ENCODE measurements at regions not wholly inside any gene's neighbourhood (a gene's known extent, or its start where the extent isn't known, plus 50 kb on each side); places are given as distances from the start of the nearest gene placed in this dataset.

DNA sequence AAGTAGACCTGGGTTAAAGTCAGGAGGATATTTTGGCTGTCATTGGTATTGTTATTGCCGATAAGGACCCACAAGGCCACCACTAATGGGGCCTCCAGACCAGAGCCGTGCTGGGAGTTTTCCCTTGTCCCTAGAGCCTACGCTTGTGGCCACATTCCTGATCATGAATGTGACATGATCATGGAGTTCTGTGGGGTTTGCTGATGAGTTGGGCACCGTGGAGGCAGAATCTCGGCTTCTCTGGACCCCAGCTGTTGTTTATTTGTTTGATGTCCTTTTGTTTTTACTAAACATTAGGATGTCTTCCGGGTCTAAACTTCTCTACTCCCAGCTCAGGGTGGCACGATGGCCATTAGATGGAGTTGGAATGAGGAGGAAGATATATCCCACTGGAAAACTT lies 74.9 kb upstream of the TMPRSS2 start:
- TF ChIP-seq, protein P1, sequence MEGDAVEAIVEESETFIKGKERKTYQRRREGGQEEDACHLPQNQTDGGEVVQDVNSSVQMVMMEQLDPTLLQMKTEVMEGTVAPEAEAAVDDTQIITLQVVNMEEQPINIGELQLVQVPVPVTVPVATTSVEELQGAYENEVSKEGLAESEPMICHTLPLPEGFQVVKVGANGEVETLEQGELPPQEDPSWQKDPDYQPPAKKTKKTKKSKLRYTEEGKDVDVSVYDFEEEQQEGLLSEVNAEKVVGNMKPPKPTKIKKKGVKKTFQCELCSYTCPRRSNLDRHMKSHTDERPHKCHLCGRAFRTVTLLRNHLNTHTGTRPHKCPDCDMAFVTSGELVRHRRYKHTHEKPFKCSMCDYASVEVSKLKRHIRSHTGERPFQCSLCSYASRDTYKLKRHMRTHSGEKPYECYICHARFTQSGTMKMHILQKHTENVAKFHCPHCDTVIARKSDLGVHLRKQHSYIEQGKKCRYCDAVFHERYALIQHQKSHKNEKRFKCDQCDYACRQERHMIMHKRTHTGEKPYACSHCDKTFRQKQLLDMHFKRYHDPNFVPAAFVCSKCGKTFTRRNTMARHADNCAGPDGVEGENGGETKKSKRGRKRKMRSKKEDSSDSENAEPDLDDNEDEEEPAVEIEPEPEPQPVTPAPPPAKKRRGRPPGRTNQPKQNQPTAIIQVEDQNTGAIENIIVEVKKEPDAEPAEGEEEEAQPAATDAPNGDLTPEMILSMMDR (IDR thresholded peaks at IDR 0.05; ENCODE audit: low read depth, low read length) = no peak
- no peak overlapping the region for H3K4me3 ChIP-seq (ENCODE audit: low read depth, low read length)
- DNase-seq (ENCODE audit: low read depth, low spot score) = no peak
- in situ Hi-C loops (cut with HindIII; ENCODE audit: low sequenced_read_pairs) = no loop called here

DNA sequence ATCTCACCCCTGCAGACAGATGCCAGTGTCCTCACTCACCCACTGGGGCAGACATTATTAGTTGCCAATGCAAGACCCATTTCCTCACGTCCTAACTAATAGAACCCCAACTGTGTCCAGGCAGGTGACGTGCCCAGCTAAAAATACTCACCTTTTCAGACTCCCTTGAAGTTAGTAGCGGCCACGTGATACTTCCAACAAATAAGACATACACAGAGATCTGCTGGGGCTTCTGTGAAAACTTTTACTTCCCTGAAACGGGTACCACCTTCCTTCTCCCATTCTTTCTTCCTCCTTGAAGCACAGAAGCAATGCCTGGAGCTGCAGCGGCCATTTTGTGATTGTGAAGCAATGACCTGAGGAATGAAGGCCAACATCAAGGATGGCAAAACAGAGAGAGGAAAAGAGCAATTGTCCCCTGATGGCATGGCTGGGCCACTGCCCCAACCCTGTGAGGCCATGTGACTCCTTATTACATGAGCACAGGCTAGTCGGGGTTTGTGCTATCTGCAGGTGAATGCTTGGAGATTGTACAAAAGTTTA lies 74.4 kb upstream of the TMPRSS2 start:
- DNase-seq (ENCODE audit: low read depth, low spot score) = no peak
- TF ChIP-seq, protein P1 (IDR thresholded peaks at IDR 0.05; ENCODE audit: low read depth, low read length) = no peak
- in situ Hi-C loops (cut with HindIII; ENCODE audit: low sequenced_read_pairs) = no loop called here
- H3K4me3 ChIP-seq (ENCODE audit: low read depth, low read length) = no peak overlapping the region

DNA sequence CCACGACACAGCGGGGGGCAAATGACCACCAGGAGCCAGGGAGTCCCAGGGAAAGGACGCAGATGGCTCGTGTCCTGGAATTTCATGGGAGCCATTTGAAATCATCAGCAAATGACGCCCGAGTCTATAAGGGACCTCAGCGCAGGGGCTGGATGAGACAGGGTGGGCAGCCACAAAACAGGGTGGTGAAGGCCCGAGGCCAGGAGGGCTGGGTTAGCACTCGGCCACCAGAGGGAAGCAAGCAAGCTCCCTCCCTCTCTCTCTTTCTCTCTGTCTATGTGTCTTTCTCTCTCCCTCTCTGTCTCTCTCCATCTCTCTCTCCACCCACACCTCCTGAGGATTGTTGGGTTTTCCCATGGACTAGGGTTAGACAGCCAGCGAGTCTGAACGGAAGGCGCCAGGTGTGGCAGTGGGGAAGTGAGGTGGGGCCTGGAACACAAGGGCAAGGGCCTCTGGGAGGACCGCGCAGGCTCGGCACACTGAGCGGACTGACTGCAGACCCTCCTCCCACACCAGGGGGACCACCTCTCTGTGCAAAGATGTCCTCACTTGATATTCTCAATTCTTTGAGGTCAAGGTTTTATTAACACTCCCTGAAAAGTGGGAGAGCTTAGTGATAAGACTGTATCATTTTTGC lies 73.8 kb upstream of the TMPRSS2 start:
- TF ChIP-seq, protein P1 (IDR thresholded peaks at IDR 0.05; ENCODE audit: low read depth, low read length) = no peak
- no peak for DNase-seq (ENCODE audit: low read depth, low spot score)
- in situ Hi-C loops (cut with HindIII; ENCODE audit: low sequenced_read_pairs) = no loop called here

DNA sequence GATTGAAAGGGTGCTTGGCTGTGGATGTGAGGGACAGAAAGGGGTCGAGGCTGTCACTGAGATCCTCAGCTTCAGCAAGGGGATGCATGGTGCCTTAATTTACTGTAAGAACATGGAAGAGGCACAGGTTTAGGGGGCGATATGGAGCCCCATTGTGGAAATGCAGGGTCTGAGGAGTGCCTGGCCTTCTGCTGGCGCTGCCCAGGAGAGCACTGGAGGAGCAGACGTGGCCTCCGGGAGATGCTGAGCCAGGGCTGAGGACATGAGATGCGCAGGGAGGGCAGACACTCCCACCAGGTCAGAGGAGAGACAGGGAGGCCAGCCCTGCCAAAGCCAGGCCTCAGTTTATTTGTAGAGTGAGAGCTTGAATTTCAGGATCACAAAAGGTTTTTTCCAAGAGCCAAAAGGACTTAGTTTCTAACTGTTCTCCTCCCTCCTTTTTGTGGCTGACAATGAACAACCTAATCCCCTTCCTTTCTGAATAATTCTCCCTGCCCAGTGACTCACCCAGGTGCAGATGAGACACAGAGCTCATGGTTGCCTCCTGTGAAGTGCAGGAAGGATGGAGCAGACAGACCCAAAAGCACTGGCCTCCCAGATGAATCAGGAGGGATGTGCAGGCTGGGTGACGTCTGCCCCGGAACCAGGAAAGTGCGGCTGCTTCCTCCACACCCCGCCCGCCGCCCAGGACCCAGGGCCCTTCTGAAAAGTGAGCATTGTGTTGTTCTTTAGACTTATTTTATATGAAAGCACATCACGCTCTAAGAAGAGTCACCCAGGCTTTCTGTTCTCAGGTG lies 73.0 kb upstream of the TMPRSS2 start:
- H3K4me3 ChIP-seq (ENCODE audit: low read depth, low read length) = no peak overlapping the region
- in situ Hi-C loops (cut with HindIII; ENCODE audit: low sequenced_read_pairs) = no loop called here
- no peak for DNase-seq (ENCODE audit: low read depth, low spot score)
- TF ChIP-seq, protein P1 (IDR thresholded peaks at IDR 0.05; ENCODE audit: low read depth, low read length) = no peak

More for the DNA sequence above, 73.8 kb upstream of the TMPRSS2 start:
- H3K4me3 ChIP-seq (ENCODE audit: low read depth, low read length) = no peak overlapping the region

DNA sequence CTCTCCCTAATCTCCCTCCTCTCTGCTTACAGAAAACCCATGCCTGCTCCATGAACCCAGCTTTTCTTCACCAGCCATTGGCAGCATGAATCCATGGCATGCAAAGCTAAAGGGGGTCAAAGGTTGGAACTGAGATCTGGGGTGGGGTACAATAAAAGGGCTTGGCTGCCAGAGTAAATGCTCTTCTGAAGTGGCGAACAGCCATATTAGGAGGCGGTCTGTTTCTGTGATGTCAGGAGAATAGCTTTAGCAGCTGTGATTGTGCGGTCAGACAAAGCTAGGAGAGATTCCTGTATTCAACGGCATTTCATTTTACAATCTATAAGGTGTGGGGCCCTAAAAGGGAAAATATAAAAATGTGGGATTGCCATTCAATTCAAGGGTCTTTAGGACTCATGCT lies 71.7 kb upstream of the TMPRSS2 start:
- DNase-seq (ENCODE audit: low read depth, low spot score) = no peak
- TF ChIP-seq, protein P1 (IDR thresholded peaks at IDR 0.05; ENCODE audit: low read depth, low read length) = no peak
- in situ Hi-C loops (cut with HindIII; ENCODE audit: low sequenced_read_pairs) = no loop called here
- H3K4me3 ChIP-seq (ENCODE audit: low read depth, low read length) = no peak overlapping the region

DNA sequence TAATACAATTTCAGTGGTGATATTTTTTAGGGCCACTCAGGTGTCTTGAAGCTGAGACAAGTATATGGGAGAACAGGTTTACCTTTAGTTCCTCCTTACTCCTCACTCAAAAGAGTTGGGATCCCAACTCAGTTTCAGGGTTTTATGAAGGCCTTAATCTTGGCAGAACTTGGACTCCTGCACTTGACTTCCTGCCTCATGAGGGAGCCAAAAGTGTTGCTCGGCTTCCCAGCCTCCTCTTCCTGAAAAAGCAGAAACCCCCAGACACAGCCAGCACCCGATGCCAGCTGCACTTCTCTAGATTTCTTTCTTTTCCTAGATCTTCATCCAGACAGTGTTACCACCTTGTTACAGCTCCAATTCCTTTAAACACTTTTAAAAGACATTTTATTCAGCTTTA lies 70.8 kb upstream of the TMPRSS2 start:
- in situ Hi-C loops (cut with HindIII; ENCODE audit: low sequenced_read_pairs) = no loop called here
- TF ChIP-seq, protein P1 (IDR thresholded peaks at IDR 0.05; ENCODE audit: low read depth, low read length) = no peak
- no peak overlapping the region for H3K4me3 ChIP-seq (ENCODE audit: low read depth, low read length)
- DNase-seq (ENCODE audit: low read depth, low spot score) = no peak
